ENCODE measurements at regions not wholly inside any gene's neighbourhood (a gene's known extent, or its start where the extent isn't known, plus 50 kb on each side); places are given as distances from the start of the nearest gene placed in this dataset.

GRCh38 chr16:85231959-85232358 lies 119.7 kb upstream of the CIBAR2 start:
- no peak for FAIRE-seq
- DNase-seq (ENCODE audit: low read depth) = no peak
- TF ChIP-seq CTCF (IDR thresholded peaks at IDR 0.05; ENCODE audit: insufficient read depth, low read length, severe bottlenecking) = no peak
- Histone ChIP-seq H3K27me3 (ENCODE audit: control insufficient read depth, insufficient read depth, low read length) (no peaks in the 10 kb centered on the region), H3K4me3 (ENCODE audit: low read depth, low read length) (no peak overlapping the region), H3K36me3 (ENCODE audit: control insufficient read depth, insufficient read depth, low read length) (no peaks in the 10 kb centered on the region)

GRCh38 chr16:85232369-85233142 lies 120.3 kb upstream of the CIBAR2 start:
- H3K36me3 ChIP-seq (ENCODE audit: control insufficient read depth, insufficient read depth, low read length) = no peaks in the 10 kb centered on the region
- FAIRE-seq (no peak), DNase-seq (ENCODE audit: low read depth) (no peak)
- H3K4me3 ChIP-seq (ENCODE audit: low read depth, low read length) = no peak overlapping the region
- no peak for TF ChIP-seq CTCF (IDR thresholded peaks at IDR 0.05; ENCODE audit: insufficient read depth, low read length, severe bottlenecking)
- no peaks in the 10 kb centered on the region for H3K27me3 ChIP-seq (ENCODE audit: control insufficient read depth, insufficient read depth, low read length)

GRCh38 chr16:85233516-85233915 lies 121.2 kb upstream of the CIBAR2 start:
- no peak for DNase-seq (ENCODE audit: low read depth)
- FAIRE-seq = no peak

GRCh38 chr16:85234310-85235204 lies 122.3 kb upstream of the CIBAR2 start:
- Histone ChIP-seq H3K4me3 (ENCODE audit: low read depth, low read length) (no peak overlapping the region), H3K36me3 (ENCODE audit: control insufficient read depth, insufficient read depth, low read length) (no peaks in the 10 kb centered on the region), H3K27me3 (ENCODE audit: control insufficient read depth, insufficient read depth, low read length) (no peaks in the 10 kb centered on the region)
- DNase-seq (ENCODE audit: low read depth) (no peak), FAIRE-seq (no peak)
- TF ChIP-seq CTCF (IDR thresholded peaks at IDR 0.05; ENCODE audit: insufficient read depth, low read length, severe bottlenecking) = no peak

More at GRCh38 chr16:85233516-85233915, 121.2 kb upstream of the CIBAR2 start:
- H3K4me3 ChIP-seq (ENCODE audit: low read depth, low read length) = no peak overlapping the region
- no peaks in the 10 kb centered on the region for H3K27me3 ChIP-seq (ENCODE audit: control insufficient read depth, insufficient read depth, low read length)
- TF ChIP-seq CTCF (IDR thresholded peaks at IDR 0.05; ENCODE audit: insufficient read depth, low read length, severe bottlenecking) = no peak
- no peaks in the 10 kb centered on the region for H3K36me3 ChIP-seq (ENCODE audit: control insufficient read depth, insufficient read depth, low read length)

- Histone ChIP-seq H3K36me3 (ENCODE audit: control insufficient read depth, insufficient read depth, low read length) (no peaks in the 10 kb centered on the region), H3K4me3 (ENCODE audit: low read depth, low read length) (no peak overlapping the region), H3K27me3 (ENCODE audit: control insufficient read depth, insufficient read depth, low read length) (no peaks in the 10 kb centered on the region)
- TF ChIP-seq CTCF (IDR thresholded peaks at IDR 0.05; ENCODE audit: insufficient read depth, low read length, severe bottlenecking) = no peak
- DNase-seq (ENCODE audit: low read depth) (no peak), FAIRE-seq (no peak)
These were observed 123.9 kb upstream of the CIBAR2 start for GRCh38 chr16:85235991-85236817.

Measured in bronchial epithelial cell (primary cell).